GM21447 (cell line): ENCODE measurements at regions not wholly inside any gene's neighbourhood (a gene's known extent, or its start where the extent isn't known, plus 50 kb on each side); places are given as distances from the start of the nearest gene placed in this dataset.
"Not testable (repeated sequence)": the region's sequence is repeated elsewhere in the genome, so short reads cannot be mapped to it uniquely, and the experiment has no call there.

ENCODE experiments used
- ATAC-seq: cut with Tn5 transposase; IDR thresholded peaks from one replicate; pipeline ENCODE4 v1.9.1; 2021; ENCODE audit not compliant: unreplicated experiment

DNA sequence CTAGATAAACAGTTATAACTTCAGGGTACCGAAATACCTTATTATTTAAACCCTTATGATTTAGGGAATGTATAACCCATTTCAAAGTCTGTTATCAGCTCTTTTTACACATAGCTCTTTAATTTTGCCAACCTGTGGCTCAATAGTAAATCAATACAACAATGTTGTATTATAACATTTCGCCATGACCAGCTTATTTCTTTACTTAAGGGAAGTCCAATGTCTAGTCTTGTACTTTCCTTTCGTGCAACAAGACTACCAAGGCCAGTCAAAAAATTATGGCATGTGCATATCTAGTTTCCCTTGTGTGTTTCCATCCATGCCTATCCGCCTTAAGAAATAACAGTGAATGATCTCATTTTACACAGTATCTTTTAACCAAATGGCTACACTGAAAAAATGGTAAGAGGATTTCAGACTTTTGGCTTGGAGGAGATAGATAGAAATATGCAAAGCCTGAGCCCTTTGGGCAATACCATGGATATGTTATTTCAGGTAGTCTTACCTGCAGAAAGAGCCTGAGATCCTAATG lies 239.5 kb upstream of the RPS23 start:
- ATAC-seq = no peak

DNA sequence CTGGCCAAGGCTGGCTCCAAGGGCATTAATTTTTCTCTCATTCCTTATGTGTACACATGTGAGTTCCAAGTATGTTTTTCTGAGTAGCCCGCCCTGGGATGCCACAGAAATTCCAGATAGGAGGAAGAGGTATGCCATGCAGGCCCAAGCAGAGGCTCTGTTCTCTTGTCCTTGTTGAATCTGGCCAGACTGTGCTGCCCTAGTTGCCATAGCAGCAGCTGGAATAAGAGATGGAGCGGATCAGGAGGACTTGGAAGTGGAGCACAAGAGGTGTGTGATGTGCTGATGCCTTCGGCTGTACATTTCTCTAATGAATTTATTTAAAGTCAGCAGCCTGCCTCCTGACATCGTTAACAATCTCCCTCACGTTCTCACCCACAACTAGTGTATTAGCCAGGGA lies 235.6 kb upstream of the RPS23 start:
- ATAC-seq = no peak

- ATAC-seq = peak; percentile 77
These were observed 233.9 kb upstream of the RPS23 start for GRCh38 chr5:82512025-82512424.

DNA sequence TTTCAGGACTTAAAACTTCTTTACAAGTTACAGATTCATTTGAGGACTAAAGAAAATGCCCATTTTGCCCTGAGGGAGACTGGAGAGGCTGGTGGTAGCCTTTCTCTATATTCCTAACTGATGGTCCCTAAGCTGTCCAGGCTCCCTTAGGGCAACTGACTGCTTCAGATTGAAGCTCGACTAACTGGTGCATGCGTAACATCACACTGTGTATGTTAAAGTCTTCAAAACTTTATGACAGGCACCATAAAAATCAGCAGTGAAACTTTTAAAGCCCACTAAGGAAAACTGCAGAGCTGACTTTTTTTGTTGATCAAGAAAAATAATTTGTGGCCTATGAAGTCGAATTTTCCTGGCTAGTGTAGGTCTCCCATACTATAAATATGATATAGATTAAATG lies 233.0 kb upstream of the RPS23 start:
- ATAC-seq = no peak

DNA sequence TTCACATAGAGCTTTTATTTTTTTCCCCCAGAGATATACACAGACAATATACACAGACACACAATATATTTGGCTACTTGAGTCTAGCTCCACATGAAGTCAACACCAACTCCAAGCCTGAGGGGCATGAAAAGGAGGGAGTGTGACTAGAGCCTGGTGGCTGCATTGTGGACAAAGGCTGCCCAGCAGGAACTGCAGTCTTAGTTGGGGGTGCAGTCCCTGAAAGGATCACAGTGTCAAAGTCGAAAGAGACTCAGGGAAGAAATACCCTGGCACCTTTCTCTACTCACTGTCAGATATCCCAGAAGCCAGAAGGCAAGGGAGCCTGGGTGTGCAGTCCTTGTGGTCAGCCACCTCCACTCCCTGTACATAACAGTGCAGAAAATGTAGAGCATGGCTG lies 231.6 kb upstream of the RPS23 start:
- ATAC-seq = no peak

GRCh38 chr5:82506390-82506789 lies 228.2 kb upstream of the RPS23 start:
- ATAC-seq = not testable (repeated sequence)

DNA sequence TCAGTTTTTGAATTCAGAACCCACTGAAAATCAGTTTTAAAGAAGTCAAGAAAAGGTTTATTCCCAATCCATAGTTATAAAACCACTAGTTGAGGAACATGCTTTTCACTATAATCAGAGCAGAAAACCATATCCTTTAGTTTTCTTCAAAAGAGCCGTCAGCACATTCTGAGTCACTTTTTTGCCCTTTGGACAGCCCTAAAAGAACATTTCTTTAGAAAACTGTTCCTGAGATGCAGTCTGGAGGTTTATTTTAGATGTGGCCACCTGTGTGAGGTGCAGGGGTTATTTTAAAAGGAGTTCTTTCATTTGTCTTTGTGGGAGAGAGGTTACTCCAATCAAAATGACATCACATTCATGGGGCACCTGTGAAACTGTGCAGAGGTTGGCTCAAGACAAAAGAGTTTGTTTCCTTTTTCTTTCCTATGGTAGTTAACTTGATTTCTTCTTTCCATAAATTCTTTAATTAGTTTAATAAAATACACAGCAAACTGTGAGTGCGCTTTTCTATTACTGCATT lies 221.6 kb upstream of the RPS23 start:
- no peak for ATAC-seq

- no peak for ATAC-seq
These were observed 219.1 kb upstream of the RPS23 start for GRCh38 chr5:82497242-82497641.

DNA sequence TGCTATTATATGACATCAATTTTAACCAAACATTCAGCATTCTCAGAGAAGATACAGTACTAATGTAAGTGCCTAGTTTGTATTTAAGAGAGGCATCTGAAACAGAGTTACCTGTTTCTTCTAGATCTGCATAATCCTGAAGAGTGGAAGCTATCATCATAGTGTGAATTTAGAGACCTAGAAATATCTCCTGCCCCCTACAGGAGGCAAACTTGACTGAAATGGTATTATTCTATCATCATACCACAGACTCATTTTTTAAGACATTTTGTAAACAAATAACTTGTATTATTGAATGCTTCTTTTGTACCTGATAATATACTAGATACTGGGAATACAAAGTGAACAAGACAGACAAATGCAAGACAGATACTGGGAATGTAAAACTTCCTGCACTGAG lies 216.8 kb upstream of the RPS23 start:
- ATAC-seq = no peak

DNA sequence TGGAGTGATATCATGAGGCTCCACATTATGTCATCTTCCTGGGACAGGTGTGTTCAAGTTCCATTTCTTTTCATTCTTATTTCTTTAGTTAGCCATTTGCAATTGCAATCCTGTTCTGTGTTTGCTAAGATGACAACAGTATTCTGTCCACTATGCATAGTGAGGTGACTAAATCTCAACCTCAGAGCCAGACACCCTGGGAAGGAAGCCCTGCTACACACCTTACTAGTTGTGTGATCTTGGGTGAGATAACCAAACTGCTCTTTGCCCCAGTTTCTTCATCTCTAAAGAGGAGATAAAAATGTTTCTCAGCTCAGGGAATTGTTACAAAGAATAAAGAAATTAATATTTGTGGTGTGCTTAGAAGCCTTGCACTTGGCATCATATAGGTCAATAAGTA lies 215.1 kb upstream of the RPS23 start:
- ATAC-seq = no peak

DNA sequence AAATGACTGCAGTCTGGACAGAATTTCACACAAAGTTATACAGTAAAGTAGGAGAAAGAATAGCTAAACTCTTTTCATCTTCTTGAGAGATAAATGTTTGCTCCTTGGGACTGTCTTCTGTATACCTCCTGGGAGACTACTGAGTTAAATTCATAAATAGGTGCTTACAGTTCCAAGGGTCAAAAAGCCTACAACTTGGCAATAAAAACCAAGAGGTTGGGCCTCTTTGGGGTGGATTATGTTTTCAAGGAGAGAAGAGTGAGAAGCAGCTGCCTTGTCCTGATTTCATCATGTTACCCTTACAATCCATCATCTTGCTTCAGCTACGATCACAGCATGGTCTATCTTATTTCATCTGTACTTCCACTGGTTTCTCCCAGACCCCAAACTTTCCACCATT lies 213.2 kb upstream of the RPS23 start:
- ATAC-seq = no peak

DNA sequence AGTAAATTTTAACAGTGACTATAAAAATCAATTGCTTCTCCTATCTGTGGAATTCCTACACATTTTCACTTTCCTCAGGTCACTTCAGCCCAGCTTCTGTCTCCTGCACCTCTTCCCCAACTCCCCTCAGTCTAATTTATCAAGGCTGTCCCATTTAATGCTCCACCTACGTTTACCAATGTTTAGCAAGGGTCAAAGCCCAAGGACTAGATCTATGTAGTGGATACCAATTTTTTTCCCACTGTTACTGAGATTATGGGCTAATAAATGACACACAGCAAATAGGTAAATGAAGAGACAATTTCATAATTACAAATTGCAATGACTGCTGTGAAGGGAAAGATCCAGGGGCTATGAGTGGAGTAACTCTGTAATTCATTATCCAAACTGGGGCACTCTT lies 211.5 kb upstream of the RPS23 start:
- no peak for ATAC-seq

GRCh38 chr5:82487131-82487530 lies 209.0 kb upstream of the RPS23 start:
- ATAC-seq = no peak

GRCh38 chr5:82480331-82480730 lies 202.2 kb upstream of the RPS23 start:
- no peak for ATAC-seq

- no peak for ATAC-seq
These were observed 198.0 kb upstream of the RPS23 start for GRCh38 chr5:82476155-82476554.

GRCh38 chr5:82473262-82473661 lies 195.1 kb upstream of the RPS23 start:
- no peak for ATAC-seq

DNA sequence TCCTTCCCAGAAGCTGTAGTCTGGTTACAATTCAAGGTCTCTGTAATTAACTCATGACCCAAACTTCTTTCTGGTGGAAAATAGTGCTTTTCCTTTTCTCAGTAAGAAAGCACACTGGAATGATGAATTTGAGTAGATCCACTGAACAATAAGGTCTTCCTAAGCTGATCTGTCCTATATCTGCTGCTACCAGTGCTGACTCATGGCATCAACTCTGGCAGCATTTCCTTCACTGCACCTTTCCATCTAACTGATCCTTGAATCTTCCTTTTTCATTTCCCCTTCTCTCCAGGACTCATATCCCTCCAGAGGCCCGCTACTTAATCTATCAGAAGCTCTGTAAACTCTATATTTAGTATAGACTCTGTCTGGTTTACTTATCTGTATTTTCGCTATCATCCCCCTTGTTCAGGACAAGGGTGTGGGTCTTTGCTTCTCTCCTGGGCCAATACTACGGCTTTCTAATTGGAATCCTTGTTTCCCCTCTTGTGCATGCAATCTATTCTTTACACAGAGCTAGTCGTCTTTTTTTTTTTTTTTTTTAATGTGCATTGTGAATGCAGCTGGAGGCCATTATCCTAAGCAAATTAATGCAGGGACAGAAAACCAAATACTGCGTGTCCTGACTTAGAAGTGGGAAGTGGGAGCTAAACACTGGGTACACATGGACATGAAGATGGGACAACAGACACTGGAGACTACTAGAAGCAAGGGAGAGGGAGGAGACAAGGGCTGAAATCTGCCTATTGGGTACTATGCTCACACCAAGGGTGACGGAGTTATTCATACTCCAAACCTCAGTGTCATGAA lies 192.2 kb upstream of the RPS23 start:
- ATAC-seq = no peak

GRCh38 chr5:82466986-82467561 lies 188.9 kb upstream of the RPS23 start:
- no peak for ATAC-seq

- no peak for ATAC-seq
These were observed 187.1 kb upstream of the RPS23 start for GRCh38 chr5:82465235-82465634.

- ATAC-seq = no peak
These were observed 181.5 kb upstream of the RPS23 start for GRCh38 chr5:82459626-82460025.

DNA sequence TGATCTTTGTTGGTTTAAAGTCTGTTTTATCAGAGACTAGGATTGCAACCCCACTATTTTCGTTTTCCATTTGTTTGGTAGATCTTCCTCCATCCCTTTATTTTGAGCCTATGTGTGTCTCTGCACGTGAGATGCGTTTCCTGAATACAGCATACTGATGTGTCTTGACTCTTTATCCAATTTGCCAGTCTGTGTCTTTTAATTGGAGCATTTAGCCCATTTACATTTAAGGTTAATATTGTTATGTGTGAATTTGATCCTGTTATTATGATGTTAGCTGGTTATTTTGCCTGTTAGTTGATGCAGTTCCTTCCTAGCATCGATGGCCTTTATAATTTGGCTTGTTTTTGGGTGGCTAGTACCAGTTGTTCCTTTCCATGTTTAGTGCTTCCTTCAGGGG lies 177.2 kb upstream of the RPS23 start:
- ATAC-seq = not testable (repeated sequence)

DNA sequence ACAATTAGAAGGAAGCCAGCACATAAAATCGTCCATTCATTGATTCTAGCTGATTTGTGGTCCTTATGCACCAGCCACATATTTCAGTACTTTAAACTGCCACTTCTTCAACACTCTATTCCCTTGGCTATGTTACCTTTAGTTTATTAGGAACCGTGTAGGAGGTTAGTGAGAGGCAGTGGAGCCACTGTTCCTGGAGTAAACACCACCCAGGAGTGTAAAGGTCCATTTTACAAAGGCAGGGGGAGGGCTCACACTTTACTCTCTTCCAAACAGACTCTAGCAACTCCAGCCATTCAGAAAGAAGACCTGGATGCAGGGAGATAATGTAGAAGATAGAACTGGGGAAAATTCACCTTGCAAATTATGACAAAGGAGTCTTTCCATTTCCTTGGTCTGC lies 170.2 kb upstream of the RPS23 start:
- no peak for ATAC-seq
